ENCODE measurements at regions not wholly inside any gene's neighbourhood (a gene's known extent, or its start where the extent isn't known, plus 50 kb on each side); places are given as distances from the start of the nearest gene placed in this dataset.
"Not testable (repeated sequence)": the region's sequence is repeated elsewhere in the genome, so short reads cannot be mapped to it uniquely, and the experiment has no call there.

GRCh38 chr14:25303934-25304333 lies 254.0 kb upstream of the STXBP6 start:
- no peak for DNase-seq

GRCh38 chr14:25298238-25298637 lies 248.3 kb upstream of the STXBP6 start:
- DNase-seq = no peak

- DNase-seq = not testable (repeated sequence)
Observed at GRCh38 chr14:25290154-25290553, 240.2 kb upstream of the STXBP6 start.

GRCh38 chr14:25274529-25274928 lies 224.6 kb upstream of the STXBP6 start:
- no peak for DNase-seq

GRCh38 chr14:25267186-25267585 lies 217.2 kb upstream of the STXBP6 start:
- DNase-seq = no peak

- no peak for DNase-seq
Observed at GRCh38 chr14:25259470-25259869, 209.5 kb upstream of the STXBP6 start.

GRCh38 chr14:25252793-25253192 lies 202.8 kb upstream of the STXBP6 start:
- DNase-seq = no peak

- no peak for DNase-seq
Observed at GRCh38 chr14:25250516-25250915, 200.6 kb upstream of the STXBP6 start.

GRCh38 chr14:25247609-25248008 lies 197.7 kb upstream of the STXBP6 start:
- DNase-seq = no peak

- no peak for DNase-seq
Observed at GRCh38 chr14:25246751-25247150, 196.8 kb upstream of the STXBP6 start.

GRCh38 chr14:25239170-25239569 lies 189.2 kb upstream of the STXBP6 start:
- DNase-seq = no peak

GRCh38 chr14:25237845-25238244 lies 187.9 kb upstream of the STXBP6 start:
- DNase-seq = peak in 1 of 2 experiments; percentile 12

- DNase-seq = no peak
Observed at GRCh38 chr14:25233613-25234012, 183.7 kb upstream of the STXBP6 start.

- no peak for DNase-seq
Observed at GRCh38 chr14:25231004-25231403, 181.1 kb upstream of the STXBP6 start.

GRCh38 chr14:25226214-25226613 lies 176.3 kb upstream of the STXBP6 start:
- DNase-seq = no peak

GRCh38 chr14:25222256-25222655 lies 172.3 kb upstream of the STXBP6 start:
- no peak for DNase-seq

- DNase-seq = no peak
Observed at GRCh38 chr14:25220514-25220913, 170.6 kb upstream of the STXBP6 start.

- DNase-seq = no peak
Observed at GRCh38 chr14:25215607-25216006, 165.7 kb upstream of the STXBP6 start.

GRCh38 chr14:25197885-25198284 lies 147.9 kb upstream of the STXBP6 start:
- no peak for DNase-seq

GRCh38 chr14:25180221-25180620 lies 130.3 kb upstream of the STXBP6 start:
- no peak for DNase-seq

- no peak for DNase-seq
Observed at GRCh38 chr14:25178255-25178654, 128.3 kb upstream of the STXBP6 start.

GRCh38 chr14:25150934-25151790 lies 101.2 kb upstream of the STXBP6 start:
- DNase-seq = peak in 1 of 2 experiments; percentile 63

- DNase-seq = no peak
Observed at GRCh38 chr14:25150401-25150800, 100.5 kb upstream of the STXBP6 start.

- no peak for DNase-seq
Observed at GRCh38 chr14:25140411-25140810, 90.5 kb upstream of the STXBP6 start.

GRCh38 chr14:25136811-25137210 lies 86.9 kb upstream of the STXBP6 start:
- no peak for DNase-seq
